ENCODE measurements at regions not wholly inside any gene's neighbourhood (a gene's known extent, or its start where the extent isn't known, plus 50 kb on each side); places are given as distances from the start of the nearest gene placed in this dataset.

DNA sequence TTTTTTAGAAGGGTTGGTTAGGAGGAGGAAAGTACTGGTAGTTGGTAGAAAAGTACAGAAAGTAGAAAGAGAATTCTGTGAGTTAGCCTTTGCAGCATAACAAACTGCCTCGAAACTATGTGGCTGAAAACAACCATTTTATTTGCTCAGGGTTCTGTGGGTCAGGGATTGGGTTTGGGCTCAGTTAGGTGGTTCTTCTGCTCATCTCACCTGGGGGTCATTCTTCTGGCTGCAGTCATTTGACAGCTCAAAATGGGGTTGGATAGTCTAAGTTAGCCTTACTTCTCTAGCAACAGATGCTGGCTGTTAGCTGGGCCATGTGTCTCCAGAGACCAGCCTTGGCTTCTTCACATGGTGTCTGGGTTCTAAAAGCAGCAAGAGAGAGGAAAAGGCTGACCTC lies 119.4 kb downstream of the SMIM20 start:
- Histone ChIP-seq H3K79me2 (ENCODE audit: control insufficient read depth in 1 of 2, insufficient read depth in 2 of 2, low read length in 2 of 2) (no peaks in the 10 kb centered on the region), H3K27ac (ENCODE audit: low read depth, low read length) (no peak overlapping the region), H2BK15ac (ENCODE audit: low read length) (0 out of 2 replicates have a peak overlapping the region, but pooled peaks have one; percentile 10), H2BK120ac (replicated peaks; ENCODE audit: low read depth, low read length) (peak overlapping the region; percentile 19), H3K27me3 (replicated peaks in 1 of 4; ENCODE audit: control insufficient read depth in 3 of 4, extremely low read depth in 1 of 4, insufficient read depth in 3 of 4, low read length in 3 of 4) (no peaks in the 10 kb centered on the region), H3K36me3 (ENCODE audit: control insufficient read depth in 2 of 4, insufficient read depth in 4 of 4, low read length in 3 of 4) (peaks cover 0 to 4% (median 0%) of the 10 kb centered on the region in 4 experiments; a peak in 1 of 8 replicates), H2AFZ (ENCODE audit: low read length) (no peak overlapping the region), H3K18ac (ENCODE audit: extremely low read depth, low read length) (no peak overlapping the region), H2BK20ac (ENCODE audit: low read length) (no peak overlapping the region), H3K4me3 (ENCODE audit: extremely low read depth in 1 of 4, insufficient read depth in 2 of 4, low read depth in 3 of 4, low read length in 4 of 4) (no peak overlapping the region), H3K23me2 (ENCODE audit: low read depth, low read length) (peaks cover 15% of the 10 kb centered on the region), H4K91ac (replicated peaks; ENCODE audit: insufficient read length, low read length) (no peak overlapping the region), H3K9me3 (ENCODE audit: insufficient read depth in 2 of 2, low read depth in 1 of 2, low read length in 1 of 2) (peaks cover 7% of the 10 kb centered on the region in 2 experiments; a peak in 3 of 4 replicates), H3K9ac (replicated peaks in 1 of 4; ENCODE audit: extremely low read depth in 1 of 4, low read depth in 3 of 4, low read length in 3 of 4) (no peak overlapping the region), H3K4me1 (replicated peaks in 1 of 4; ENCODE audit: control insufficient read depth in 3 of 4, insufficient read depth in 4 of 4, low read length in 3 of 4) (peaks cover 9 to 26% (median 19%) of the 10 kb centered on the region in 4 experiments), H4K20me1 (replicated peaks in 1 of 2; ENCODE audit: control insufficient read depth in 1 of 2, insufficient read depth in 2 of 2, low read length in 2 of 2) (no peaks in the 10 kb centered on the region), H3K4me2 (ENCODE audit: insufficient read depth in 1 of 2, low read depth in 2 of 2, low read length in 2 of 2) (no peak overlapping the region), H3K23ac (ENCODE audit: insufficient read length) (no peak overlapping the region), H3K4ac (replicated peaks; ENCODE audit: insufficient read length, low read depth, low read length) (no peak overlapping the region), H2BK5ac (ENCODE audit: low read depth, low read length) (no peak overlapping the region), H3K14ac (ENCODE audit: insufficient read length) (no peak overlapping the region), H3K79me1 (ENCODE audit: low read depth, low read length) (no peaks in the 10 kb centered on the region), H3K56ac (replicated peaks; ENCODE audit: insufficient read length, low read depth, low read length) (no peak overlapping the region), H4K8ac (ENCODE audit: extremely low read depth, insufficient read depth, low read length) (no peak overlapping the region), H2AK5ac (ENCODE audit: low read depth, low read length) (no peak overlapping the region), H4K5ac (ENCODE audit: insufficient read length, low read depth, low read length) (no peak overlapping the region), H2BK12ac (ENCODE audit: low read depth, low read length) (no peak overlapping the region)
- CTCF ChIA-PET (ENCODE audit: partially characterized antibody): interaction anchor here (0.9 to 1.1 kb wide), 3 partner anchors 22 to 46 kb away, joined by 3 to 5 read pairs (median 3); no protein-coding TSS in a partner anchor
- DNase-seq (ENCODE audit: low read depth in 1 of 2, low spot score in 2 of 2) (no peak), FAIRE-seq (no peak)
- POLR2A ChIA-PET (ENCODE audit: partially characterized antibody): no interaction called here
- 100% methylated on average over 1 of the region's 1 CpG; no CpG with 5 or more reads in 1 of the 2 experiments for WGBS, 2 experiments (ENCODE audit: extremely low coverage in 1 of 2, insufficient coverage in 1 of 2, insufficient read length in 1 of 2, insufficient replicate concordance in 2 of 2, low coverage in 1 of 2, low lambda C conversion rate in 2 of 2, missing lambda C conversion rate in 1 of 2)
- no peak for TF ChIP-seq SUZ12 (IDR thresholded peaks at IDR 0.05; ENCODE audit: low read length)
- TF ChIP-seq, protein P1, sequence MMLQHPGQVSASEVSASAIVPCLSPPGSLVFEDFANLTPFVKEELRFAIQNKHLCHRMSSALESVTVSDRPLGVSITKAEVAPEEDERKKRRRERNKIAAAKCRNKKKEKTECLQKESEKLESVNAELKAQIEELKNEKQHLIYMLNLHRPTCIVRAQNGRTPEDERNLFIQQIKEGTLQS (IDR thresholded peaks at IDR 0.05; ENCODE audit: insufficient read depth, low read depth, low read length): no peak
- TF ChIP-seq BACH1 (IDR thresholded peaks at IDR 0.05; ENCODE audit: low read length): no peak
- no peak for TF ChIP-seq BCL11A (IDR thresholded peaks at IDR 0.05; ENCODE audit: low read depth in 2 of 2, low read length in 2 of 2)
- no peak for TF ChIP-seq GTF2F1 (IDR thresholded peaks at IDR 0.05; ENCODE audit: borderline replicate concordance, low read depth, low read length)
- no peak for TF ChIP-seq NRF1 (IDR thresholded peaks at IDR 0.05; ENCODE audit: low read depth, low read length)

Measured in H1 (cell line).